H9 (cell line): ENCODE measurements at regions not wholly inside any gene's neighbourhood (a gene's known extent, or its start where the extent isn't known, plus 50 kb on each side); places are given as distances from the start of the nearest gene placed in this dataset.

Source experiments
- DNase-seq: peaks from one replicate; pipeline ENCODE4 v3.0.0-alpha.2; 2017
- H2AFZ ChIP-seq: one replicate; pipeline ENCODE4 v1.6.1; 2013; ENCODE audit warnings: mild to moderate bottlenecking, low read length, control low read depth, moderate library complexity
- H2AK5ac ChIP-seq: 2 replicates; pipeline ENCODE4 v1.6.1; 2013; ENCODE audit warnings: low read length, control low read depth, mixed read lengths; ENCODE audit not compliant: insufficient read length
- H2BK120ac ChIP-seq: one replicate; pipeline ENCODE4 v1.6.1; 2013; ENCODE audit warnings: low read depth, mild to moderate bottlenecking, low read length, control low read depth, inconsistent platforms; ENCODE audit not compliant: poor library complexity, severe bottlenecking
- H2BK12ac ChIP-seq: 2 replicates; pipeline ENCODE4 v1.6.1; 2013; ENCODE audit warnings: low read length, control low read depth, mixed read lengths, low read depth; ENCODE audit not compliant: insufficient read length
- H2BK15ac ChIP-seq: 2 replicates; pipeline ENCODE4 v1.6.1; 2013; ENCODE audit warnings: low read depth, low read length, control low read depth
- H2BK20ac ChIP-seq: one replicate; pipeline ENCODE4 v1.6.1; 2013; ENCODE audit warnings: low read depth, mild to moderate bottlenecking, low read length, control low read depth, inconsistent platforms; ENCODE audit not compliant: poor library complexity, severe bottlenecking
- H2BK5ac ChIP-seq: 2 replicates; pipeline ENCODE4 v1.6.1; 2013; ENCODE audit warnings: low read length, control low read depth, mixed read lengths; ENCODE audit not compliant: insufficient read length
- H3K14ac ChIP-seq: 2 replicates; pipeline ENCODE4 v1.6.1; 2013; ENCODE audit warnings: low read length, control low read depth; ENCODE audit not compliant: insufficient read depth
- H3K18ac ChIP-seq: 2 replicates; pipeline ENCODE4 v1.6.1; 2013; ENCODE audit warnings: low read depth, mild to moderate bottlenecking, mixed read lengths, low read length, control low read depth; ENCODE audit not compliant: insufficient read length
- H3K23ac ChIP-seq: 2 replicates; pipeline ENCODE4 v1.6.1; 2013; ENCODE audit warnings: low read length, control low read depth, mixed read lengths, low read depth; ENCODE audit not compliant: insufficient read length
- H3K23me2 ChIP-seq: 2 replicates; pipeline ENCODE4 v1.6.1; 2013; ENCODE audit warnings: low read depth, mild to moderate bottlenecking, mixed read lengths, low read length, control low read depth; ENCODE audit not compliant: insufficient read length, poor library complexity, severe bottlenecking
- H3K27ac ChIP-seq: 2 replicates; pipeline ENCODE4 v1.5.1; 2013; ENCODE audit warnings: low read length, control low read depth, mixed read lengths, low read depth; ENCODE audit not compliant: insufficient read length
- H3K27me3 ChIP-seq: 2 replicates; pipeline ENCODE4 v1.6.1; 2013; ENCODE audit warnings: low read length, control low read depth, inconsistent platforms; ENCODE audit not compliant: insufficient read depth
- H3K4ac ChIP-seq: 2 replicates; pipeline ENCODE4 v1.6.1; 2013; ENCODE audit warnings: low read depth, mild to moderate bottlenecking, control low read depth, inconsistent platforms, low read length, moderate library complexity
- H3K4me1 ChIP-seq: 2 replicates; pipeline ENCODE4 v1.6.1; 2013; ENCODE audit warnings: low read length, control low read depth, inconsistent platforms; ENCODE audit not compliant: insufficient read depth
- H3K4me2 ChIP-seq: 2 replicates; pipeline ENCODE4 v1.6.1; 2013; ENCODE audit warnings: low read length, control low read depth, mixed read lengths; ENCODE audit not compliant: insufficient read length, insufficient read depth
- H3K56ac ChIP-seq: 2 replicates; pipeline ENCODE4 v1.6.1; 2013; ENCODE audit warnings: low read depth, mild to moderate bottlenecking, mixed read lengths, low read length, control low read depth; ENCODE audit not compliant: insufficient read length
- H3K79me1 ChIP-seq: 2 replicates; pipeline ENCODE4 v1.6.1; 2013; ENCODE audit warnings: low read depth, mild to moderate bottlenecking, moderate library complexity, low read length, control low read depth, inconsistent platforms; ENCODE audit not compliant: insufficient read depth, poor library complexity, severe bottlenecking
- H3K79me2 ChIP-seq: 2 replicates; pipeline ENCODE4 v1.6.1; 2013; ENCODE audit warnings: low read length, control low read depth, inconsistent platforms; ENCODE audit not compliant: insufficient read depth
- H3K9ac ChIP-seq: 2 replicates; pipeline ENCODE4 v1.6.1; 2013; ENCODE audit warnings: low read length, control low read depth, mixed read lengths; ENCODE audit not compliant: insufficient read length; ENCODE audit errors: extremely low read depth
- H3K9me3 ChIP-seq: one replicate; pipeline ENCODE4 v1.6.1; 2013; ENCODE audit warnings: low read depth, low read length, inconsistent platforms; ENCODE audit not compliant: control insufficient read depth
- H3T11ph ChIP-seq: one replicate; pipeline ENCODE4 v1.6.1; 2013; ENCODE audit warnings: mild to moderate bottlenecking, low read length, control low read depth, inconsistent platforms
- H4K20me1 ChIP-seq: one replicate; pipeline ENCODE4 v1.6.1; 2013; ENCODE audit not compliant: control insufficient read depth, insufficient read length, insufficient read depth
- H4K5ac ChIP-seq: 2 replicates; pipeline ENCODE4 v1.6.1; 2013; ENCODE audit warnings: low read depth, mild to moderate bottlenecking, mixed read lengths, low read length, control low read depth; ENCODE audit not compliant: insufficient read length
- H4K8ac ChIP-seq: replicated peaks from 2 replicates; pipeline ENCODE4 v1.6.1; 2013; ENCODE audit warnings: low read length, control low read depth, mixed read lengths, low read depth; ENCODE audit not compliant: insufficient read length
- H4K91ac ChIP-seq: 2 replicates; pipeline ENCODE4 v1.6.1; 2013; ENCODE audit warnings: low read depth, mild to moderate bottlenecking, moderate library complexity, mixed read lengths, low read length, control low read depth; ENCODE audit not compliant: insufficient read length
- H3K27ac Mint-ChIP-seq, 3 experiments: 2 replicates in 2 of 3; 3 replicates in 1 of 3; pipeline ENCODE4 v1.8.0; 2020 to 2021; ENCODE audit warnings: mixed read lengths in 3 of 3, mild to moderate bottlenecking in 1 of 3, moderate library complexity in 1 of 3
- H3K27me3 Mint-ChIP-seq: 2 replicates; pipeline ENCODE4 v1.8.0; 2021; ENCODE audit warnings: low read depth, mild to moderate bottlenecking, moderate library complexity, mixed read lengths
- H3K36me3 Mint-ChIP-seq, 3 experiments: 2 replicates in 2 of 3; 3 replicates in 1 of 3; pipeline ENCODE4 v1.8.0; 2020 to 2021; ENCODE audit warnings: low read depth in 3 of 3, mixed read lengths in 3 of 3; ENCODE audit not compliant: insufficient read depth in 1 of 3
- H3K4me1 Mint-ChIP-seq, 2 experiments: 2 replicates each; pipeline ENCODE4 v1.8.0; 2020; ENCODE audit warnings: mixed read lengths in 2 of 2
- H3K4me3 Mint-ChIP-seq, 2 experiments: 2 replicates in 1 of 2; 3 replicates in 1 of 2; pipeline ENCODE4 v1.8.0; 2020 to 2021; ENCODE audit warnings: mild to moderate bottlenecking in 2 of 2, mixed read lengths in 2 of 2, moderate library complexity in 1 of 2
- H3K9me3 Mint-ChIP-seq, 2 experiments: 2 replicates in 1 of 2; 3 replicates in 1 of 2; pipeline ENCODE4 v1.8.0; 2020; ENCODE audit warnings: mild to moderate bottlenecking in 2 of 2, mixed read lengths in 2 of 2, moderate library complexity in 1 of 2
- WGBS: extraction: QIAGEN DNeasy Blood & Tissue Kit; methylation state at CpG from one replicate; pipeline ENCODE4 v1.1.7; 2013; ENCODE audit warnings: missing lambda C conversion rate, low lambda C conversion rate, mixed read lengths; ENCODE audit not compliant: insufficient read length; ENCODE audit errors: extremely low coverage; 5-methylcytosine and 5-hydroxymethylcytosine counted together
- TF ChIP-seq, protein P1 (sequence below): fragments of 200-600 bp; sonication (generic); conservative IDR thresholded peaks from 3 replicates; pipeline ENCODE4 v1.8.0; 2021; ENCODE audit warnings: antibody characterized with exemption, mild to moderate bottlenecking

DNA sequence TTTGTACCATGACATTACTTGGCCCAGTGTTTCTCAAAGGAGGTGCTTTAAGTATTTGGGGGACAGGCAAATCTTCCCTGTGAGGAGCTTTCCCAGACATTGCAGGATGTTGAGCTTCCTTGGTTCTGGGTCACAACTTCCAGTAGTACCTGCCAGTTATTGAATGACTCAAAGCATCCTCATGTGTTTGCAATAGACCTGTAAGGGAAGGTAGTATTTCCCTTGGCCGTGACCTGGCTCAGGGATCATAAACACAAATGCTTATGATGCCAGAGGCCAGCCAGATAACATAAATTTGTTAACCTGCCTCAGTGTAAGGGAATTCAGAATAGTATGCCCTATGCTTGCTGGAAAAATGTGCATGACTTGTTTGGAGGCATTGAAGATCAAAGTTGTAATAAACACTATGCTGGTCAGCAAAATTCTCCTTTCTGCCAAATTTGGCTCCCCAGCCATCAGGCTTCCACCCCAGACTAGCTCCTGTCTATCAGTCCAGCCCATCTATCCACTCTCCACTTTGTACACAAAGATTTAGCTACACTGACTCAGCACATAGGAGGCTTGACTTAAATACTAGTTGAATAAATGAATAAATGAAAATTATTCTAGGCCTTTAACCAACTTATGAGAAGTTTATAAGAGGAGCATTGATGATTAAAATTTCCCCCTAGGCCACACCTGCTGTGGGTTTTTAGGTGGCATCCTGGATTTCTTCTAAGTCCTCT is 102.0 kb upstream of the EFEMP1 start:
- Histone ChIP-seq H3K79me1 (no peaks in the 10 kb centered on the region), H2BK15ac (no peak overlapping the region), H3K79me2 (no peaks in the 10 kb centered on the region), H3T11ph (no peak overlapping the region), H2AFZ (no peak overlapping the region), H2BK5ac (no peak overlapping the region), H3K23me2 (no peaks in the 10 kb centered on the region), H4K20me1 (no peaks in the 10 kb centered on the region), H3K56ac (no peak overlapping the region), H2BK12ac (no peak overlapping the region), H3K4me1 (no peaks in the 10 kb centered on the region), H3K18ac (no peak overlapping the region), H3K4me2 (no peak overlapping the region), H3K23ac (no peak overlapping the region), H4K5ac (no peak overlapping the region), H2AK5ac (no peak overlapping the region), H3K27ac (no peak overlapping the region), H3K4ac (no peak overlapping the region), H2BK120ac (no peak overlapping the region), H3K9ac (no peak overlapping the region), H3K9me3 (no peaks in the 10 kb centered on the region), H2BK20ac (no peak overlapping the region), H4K91ac (no peak overlapping the region), H3K14ac (no peak overlapping the region), H4K8ac (no peak overlapping the region), H3K27me3 (no peaks in the 10 kb centered on the region)
- H3K36me3 Mint-ChIP-seq: no peaks in the 10 kb centered on the region
- H3K4me1 Mint-ChIP-seq: no peaks in the 10 kb centered on the region
- no peak overlapping the region for H3K4me3 Mint-ChIP-seq
- DNase-seq: no peak
- peaks cover 8% of the 10 kb centered on the region for H3K27me3 Mint-ChIP-seq
- WGBS: no CpG with 5 or more reads among the region's 1 CpG
- TF ChIP-seq, protein P1, sequence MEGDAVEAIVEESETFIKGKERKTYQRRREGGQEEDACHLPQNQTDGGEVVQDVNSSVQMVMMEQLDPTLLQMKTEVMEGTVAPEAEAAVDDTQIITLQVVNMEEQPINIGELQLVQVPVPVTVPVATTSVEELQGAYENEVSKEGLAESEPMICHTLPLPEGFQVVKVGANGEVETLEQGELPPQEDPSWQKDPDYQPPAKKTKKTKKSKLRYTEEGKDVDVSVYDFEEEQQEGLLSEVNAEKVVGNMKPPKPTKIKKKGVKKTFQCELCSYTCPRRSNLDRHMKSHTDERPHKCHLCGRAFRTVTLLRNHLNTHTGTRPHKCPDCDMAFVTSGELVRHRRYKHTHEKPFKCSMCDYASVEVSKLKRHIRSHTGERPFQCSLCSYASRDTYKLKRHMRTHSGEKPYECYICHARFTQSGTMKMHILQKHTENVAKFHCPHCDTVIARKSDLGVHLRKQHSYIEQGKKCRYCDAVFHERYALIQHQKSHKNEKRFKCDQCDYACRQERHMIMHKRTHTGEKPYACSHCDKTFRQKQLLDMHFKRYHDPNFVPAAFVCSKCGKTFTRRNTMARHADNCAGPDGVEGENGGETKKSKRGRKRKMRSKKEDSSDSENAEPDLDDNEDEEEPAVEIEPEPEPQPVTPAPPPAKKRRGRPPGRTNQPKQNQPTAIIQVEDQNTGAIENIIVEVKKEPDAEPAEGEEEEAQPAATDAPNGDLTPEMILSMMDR: no peak
- H3K9me3 Mint-ChIP-seq: no peaks in the 10 kb centered on the region; a peak in 1 of 5 replicates
- no peak overlapping the region for H3K27ac Mint-ChIP-seq
